ENCODE measurements at regions not wholly inside any gene's neighbourhood (a gene's known extent, or its start where the extent isn't known, plus 50 kb on each side); places are given as distances from the start of the nearest gene placed in this dataset.

GRCh38 chr5:104757915-104758314 is 1195.3 kb upstream of the NUDT12 start:
- TF ChIP-seq CTCF (IDR thresholded peaks at IDR 0.05; ENCODE audit: low read depth, low read length) (no peak), EZH2phosphoT487 (IDR thresholded peaks at IDR 0.05; ENCODE audit: low read depth) (no peak)
